Skeletal muscle satellite cell (primary cell): ENCODE measurements at regions not wholly inside any gene's neighbourhood (a gene's known extent, or its start where the extent isn't known, plus 50 kb on each side); places are given as distances from the start of the nearest gene placed in this dataset.

Experiments
- H3K27me3 ChIP-seq: 2 replicates; pipeline ENCODE4 v1.7.0; 2013; ENCODE audit warnings: low read length; ENCODE audit not compliant: control insufficient read depth, insufficient read depth
- H3K36me3 ChIP-seq: 2 replicates; pipeline ENCODE4 v1.7.0; 2013; ENCODE audit warnings: mild to moderate bottlenecking, control low read depth, low read length; ENCODE audit not compliant: insufficient read depth
- H3K4me1 ChIP-seq: 2 replicates; pipeline ENCODE4 v1.7.0; 2013; ENCODE audit warnings: low read length; ENCODE audit not compliant: control insufficient read depth, insufficient read depth
- H3K4me2 ChIP-seq: 2 replicates; pipeline ENCODE4 v1.7.0; 2013; ENCODE audit warnings: mild to moderate bottlenecking, low read length
- H3K4me3 ChIP-seq: 2 replicates; pipeline ENCODE4 v1.7.0; 2013; ENCODE audit warnings: low read length
- H3K9ac ChIP-seq: 2 replicates; pipeline ENCODE4 v1.7.0; 2013; ENCODE audit warnings: mild to moderate bottlenecking, low read depth, low read length, moderate library complexity
- H3K9me3 ChIP-seq: replicated peaks from 2 replicates; pipeline ENCODE4 v1.7.0; 2013; ENCODE audit warnings: mild to moderate bottlenecking, control low read depth, low read length

GRCh38 chr4:174438711-174439110 lies 83.6 kb downstream of the HPGD start:
- H3K27me3 ChIP-seq, result no peaks in the 10 kb centered on the region

DNA sequence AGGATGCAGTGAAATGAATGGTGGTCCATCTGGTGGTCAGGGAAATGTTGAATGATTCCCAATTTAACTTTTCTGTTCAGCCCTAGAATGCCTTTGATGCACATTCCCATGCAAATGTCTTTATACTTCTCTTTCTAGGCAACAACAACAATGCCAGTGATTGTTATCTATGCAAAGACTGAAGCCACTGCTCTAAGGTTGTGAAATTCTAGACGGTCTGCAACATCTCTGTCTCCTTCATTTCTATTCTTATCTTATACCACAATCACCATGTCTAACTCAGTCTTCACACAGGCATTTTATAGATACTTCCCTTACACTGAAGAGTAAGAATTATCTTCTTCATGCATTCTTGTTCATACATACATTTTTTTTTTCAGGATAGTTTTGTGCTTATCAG lies 84.5 kb downstream of the HPGD start:
- Histone ChIP-seq H3K4me2 (peak overlapping the region; percentile 17), H3K4me1 (peaks cover 11% of the 10 kb centered on the region), H3K36me3 (no peaks in the 10 kb centered on the region), H3K9ac (no peak overlapping the region), H3K27me3 (no peaks in the 10 kb centered on the region), H3K4me3 (no peak overlapping the region), H3K9me3 (no peaks in the 10 kb centered on the region)

More at GRCh38 chr4:174438711-174439110, 83.6 kb downstream of the HPGD start:
- Histone ChIP-seq H3K9ac (no peak overlapping the region), H3K36me3 (no peaks in the 10 kb centered on the region), H3K9me3 (no peaks in the 10 kb centered on the region), H3K4me1 (peaks cover 11% of the 10 kb centered on the region), H3K4me3 (no peak overlapping the region), H3K4me2 (no peak overlapping the region)

DNA sequence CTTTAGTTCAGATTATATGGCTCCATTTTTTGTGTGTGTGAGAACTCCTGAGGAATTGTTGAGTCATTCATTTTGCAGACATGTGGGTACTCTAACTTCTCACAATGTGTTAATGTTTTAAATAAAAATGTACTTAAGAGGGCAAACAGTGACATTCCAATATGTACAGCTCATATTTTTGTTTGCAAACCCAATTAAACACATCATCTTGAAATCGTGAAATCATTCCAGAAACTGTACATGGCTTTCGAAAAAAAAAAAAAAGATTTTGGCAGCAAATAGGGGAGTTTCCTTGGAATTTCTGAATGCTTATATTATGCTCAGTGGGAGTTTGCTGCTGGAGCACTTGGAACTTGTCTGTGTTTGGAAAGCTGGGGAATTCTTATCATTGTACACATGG lies 85.0 kb downstream of the HPGD start:
- Histone ChIP-seq H3K4me1 (peaks cover 11% of the 10 kb centered on the region), H3K27me3 (no peaks in the 10 kb centered on the region), H3K36me3 (no peaks in the 10 kb centered on the region), H3K9ac (no peak overlapping the region), H3K4me3 (no peak overlapping the region), H3K9me3 (no peaks in the 10 kb centered on the region), H3K4me2 (peak overlapping the region; percentile 17)

GRCh38 chr4:174436377-174436776 lies 85.9 kb downstream of the HPGD start:
- no peak overlapping the region for H3K4me3 ChIP-seq
- no peaks in the 10 kb centered on the region for H3K9me3 ChIP-seq
- peaks cover 11% of the 10 kb centered on the region for H3K4me1 ChIP-seq
- H3K36me3 ChIP-seq, result no peaks in the 10 kb centered on the region
- no peaks in the 10 kb centered on the region for H3K27me3 ChIP-seq
- no peak overlapping the region for H3K4me2 ChIP-seq
- H3K9ac ChIP-seq, result no peak overlapping the region

DNA sequence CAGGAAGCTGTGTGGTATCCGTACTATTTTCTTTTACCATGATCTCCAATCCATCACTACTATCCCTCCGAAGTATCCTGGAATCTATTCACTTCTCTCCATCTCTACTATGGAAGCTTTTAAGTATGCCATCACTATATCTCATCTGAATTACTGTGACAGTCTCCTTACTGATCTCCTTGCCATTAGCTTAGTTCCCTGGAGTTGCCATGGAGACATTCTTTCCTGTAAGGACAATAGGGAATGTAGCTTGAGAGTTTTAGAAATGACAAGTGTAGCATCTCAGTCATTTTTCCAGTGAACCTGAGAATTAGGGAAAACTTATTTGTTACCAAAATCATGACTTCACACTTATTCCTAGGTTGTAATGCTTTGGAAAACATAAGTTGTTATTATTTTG lies 86.3 kb downstream of the HPGD start:
- Histone ChIP-seq H3K4me1 (peaks cover 11% of the 10 kb centered on the region), H3K4me2 (no peak overlapping the region), H3K36me3 (no peaks in the 10 kb centered on the region), H3K9me3 (no peaks in the 10 kb centered on the region), H3K4me3 (no peak overlapping the region), H3K27me3 (no peaks in the 10 kb centered on the region), H3K9ac (no peak overlapping the region)

- Histone ChIP-seq H3K9me3 (no peaks in the 10 kb centered on the region), H3K4me1 (peaks cover 15% of the 10 kb centered on the region), H3K4me2 (no peak overlapping the region), H3K4me3 (no peak overlapping the region), H3K9ac (no peak overlapping the region), H3K36me3 (no peaks in the 10 kb centered on the region), H3K27me3 (no peaks in the 10 kb centered on the region)
Observed at GRCh38 chr4:174434455-174434854, 87.8 kb downstream of the HPGD start.

- Histone ChIP-seq H3K9me3 (no peaks in the 10 kb centered on the region), H3K4me3 (no peak overlapping the region), H3K9ac (no peak overlapping the region), H3K27me3 (no peaks in the 10 kb centered on the region), H3K4me2 (no peak overlapping the region), H3K4me1 (peaks cover 4% of the 10 kb centered on the region), H3K36me3 (no peaks in the 10 kb centered on the region)
Observed at GRCh38 chr4:174430576-174430975, 91.7 kb downstream of the HPGD start.

- H3K9ac ChIP-seq, result no peak overlapping the region
- no peaks in the 10 kb centered on the region for H3K9me3 ChIP-seq
- peaks cover 4% of the 10 kb centered on the region for H3K4me1 ChIP-seq
- H3K36me3 ChIP-seq, result no peaks in the 10 kb centered on the region
- H3K4me2 ChIP-seq, result no peak overlapping the region
- H3K27me3 ChIP-seq, result no peaks in the 10 kb centered on the region
- no peak overlapping the region for H3K4me3 ChIP-seq
Observed at GRCh38 chr4:174429701-174430410, 92.4 kb downstream of the HPGD start.

- peaks cover 16% of the 10 kb centered on the region for H3K4me1 ChIP-seq
- no peaks in the 10 kb centered on the region for H3K36me3 ChIP-seq
- H3K9ac ChIP-seq, result no peak overlapping the region
- no peak overlapping the region for H3K4me3 ChIP-seq
- H3K4me2 ChIP-seq, result no peak overlapping the region
- H3K9me3 ChIP-seq, result no peaks in the 10 kb centered on the region
- H3K27me3 ChIP-seq, result no peaks in the 10 kb centered on the region
Observed at GRCh38 chr4:174427571-174428140, 94.6 kb downstream of the HPGD start.

- H3K36me3 ChIP-seq, result no peaks in the 10 kb centered on the region
- H3K4me1 ChIP-seq, result peaks cover 16% of the 10 kb centered on the region
- H3K9ac ChIP-seq, result no peak overlapping the region
- H3K4me2 ChIP-seq, result no peak overlapping the region
- no peak overlapping the region for H3K4me3 ChIP-seq
- H3K9me3 ChIP-seq, result no peaks in the 10 kb centered on the region
- H3K27me3 ChIP-seq, result no peaks in the 10 kb centered on the region
Observed at GRCh38 chr4:174425669-174426068, 96.6 kb downstream of the HPGD start.

GRCh38 chr4:174423257-174423944 lies 98.9 kb downstream of the HPGD start:
- Histone ChIP-seq H3K9ac (no peak overlapping the region), H3K36me3 (no peaks in the 10 kb centered on the region), H3K9me3 (no peaks in the 10 kb centered on the region), H3K4me2 (peak overlapping the region; percentile 38), H3K27me3 (no peaks in the 10 kb centered on the region), H3K4me1 (peaks cover 12% of the 10 kb centered on the region), H3K4me3 (no peak overlapping the region)

DNA sequence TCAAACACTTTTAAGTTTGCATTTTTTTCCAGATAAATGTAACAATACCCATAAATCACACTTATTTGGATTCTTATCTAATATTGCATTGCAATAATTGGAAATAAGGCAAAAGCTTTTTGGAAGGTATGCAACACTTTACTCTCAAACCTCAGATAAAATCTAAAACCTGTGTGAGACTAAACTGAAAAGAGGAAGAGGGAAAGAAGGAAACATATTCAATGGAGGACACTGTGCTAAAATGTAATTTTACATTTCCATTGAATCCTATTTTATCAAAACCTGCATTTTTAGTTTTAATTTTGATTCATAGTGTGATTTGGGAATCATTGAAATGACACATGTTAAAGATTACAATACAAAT lies 99.4 kb downstream of the HPGD start:
- Histone ChIP-seq H3K9ac (no peak overlapping the region), H3K4me2 (no peak overlapping the region), H3K36me3 (no peaks in the 10 kb centered on the region), H3K4me3 (no peak overlapping the region), H3K27me3 (no peaks in the 10 kb centered on the region), H3K4me1 (peaks cover 12% of the 10 kb centered on the region), H3K9me3 (no peaks in the 10 kb centered on the region)
